ENCODE measurements at regions not wholly inside any gene's neighbourhood (a gene's known extent, or its start where the extent isn't known, plus 50 kb on each side); places are given as distances from the start of the nearest gene placed in this dataset.
"Not testable (repeated sequence)": the region's sequence is repeated elsewhere in the genome, so short reads cannot be mapped to it uniquely, and the experiment has no call there.

DNA sequence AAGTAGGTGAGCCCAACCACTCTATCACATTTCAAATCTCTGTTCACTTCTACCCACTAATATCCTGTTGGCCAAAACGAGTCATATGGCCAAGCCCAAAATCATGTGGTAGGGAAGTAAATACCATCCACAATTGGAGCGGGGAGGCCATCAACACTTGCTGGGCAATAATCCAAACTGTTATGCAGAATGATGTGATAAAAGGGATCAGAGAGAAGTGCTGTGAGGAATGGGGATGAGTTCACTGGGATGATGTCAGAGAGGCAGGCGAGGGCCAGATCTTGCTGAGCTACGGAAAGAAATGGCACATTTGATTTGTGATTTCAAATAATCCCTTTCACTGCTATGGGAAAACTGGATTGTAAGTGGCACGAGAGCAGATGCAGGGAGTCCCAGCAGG lies 188.4 kb downstream of the NPIPA8 start:
- not testable (repeated sequence) for TF ChIP-seq TCF7L2 (IDR thresholded peaks at IDR 0.05; ENCODE audit: borderline replicate concordance, low read depth, low read length); ZNF521 (tag by site-specific recombination; IDR thresholded peaks at IDR 0.05); ZNF660 (tag by site-specific recombination; IDR thresholded peaks at IDR 0.05); ZNF341 (tag by site-specific recombination; IDR thresholded peaks at IDR 0.05; ENCODE audit: low read depth); GLIS1 (tag by site-specific recombination; IDR thresholded peaks at IDR 0.05); ZBTB17 (tag by site-specific recombination; IDR thresholded peaks at IDR 0.05); ZNF140 (tag by site-specific recombination; IDR thresholded peaks at IDR 0.05)
- TF ChIP-seq, protein P1, sequence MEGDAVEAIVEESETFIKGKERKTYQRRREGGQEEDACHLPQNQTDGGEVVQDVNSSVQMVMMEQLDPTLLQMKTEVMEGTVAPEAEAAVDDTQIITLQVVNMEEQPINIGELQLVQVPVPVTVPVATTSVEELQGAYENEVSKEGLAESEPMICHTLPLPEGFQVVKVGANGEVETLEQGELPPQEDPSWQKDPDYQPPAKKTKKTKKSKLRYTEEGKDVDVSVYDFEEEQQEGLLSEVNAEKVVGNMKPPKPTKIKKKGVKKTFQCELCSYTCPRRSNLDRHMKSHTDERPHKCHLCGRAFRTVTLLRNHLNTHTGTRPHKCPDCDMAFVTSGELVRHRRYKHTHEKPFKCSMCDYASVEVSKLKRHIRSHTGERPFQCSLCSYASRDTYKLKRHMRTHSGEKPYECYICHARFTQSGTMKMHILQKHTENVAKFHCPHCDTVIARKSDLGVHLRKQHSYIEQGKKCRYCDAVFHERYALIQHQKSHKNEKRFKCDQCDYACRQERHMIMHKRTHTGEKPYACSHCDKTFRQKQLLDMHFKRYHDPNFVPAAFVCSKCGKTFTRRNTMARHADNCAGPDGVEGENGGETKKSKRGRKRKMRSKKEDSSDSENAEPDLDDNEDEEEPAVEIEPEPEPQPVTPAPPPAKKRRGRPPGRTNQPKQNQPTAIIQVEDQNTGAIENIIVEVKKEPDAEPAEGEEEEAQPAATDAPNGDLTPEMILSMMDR (tag by site-specific recombination; IDR thresholded peaks at IDR 0.05), result not testable (repeated sequence)
- TF ChIP-seq, protein P2, sequence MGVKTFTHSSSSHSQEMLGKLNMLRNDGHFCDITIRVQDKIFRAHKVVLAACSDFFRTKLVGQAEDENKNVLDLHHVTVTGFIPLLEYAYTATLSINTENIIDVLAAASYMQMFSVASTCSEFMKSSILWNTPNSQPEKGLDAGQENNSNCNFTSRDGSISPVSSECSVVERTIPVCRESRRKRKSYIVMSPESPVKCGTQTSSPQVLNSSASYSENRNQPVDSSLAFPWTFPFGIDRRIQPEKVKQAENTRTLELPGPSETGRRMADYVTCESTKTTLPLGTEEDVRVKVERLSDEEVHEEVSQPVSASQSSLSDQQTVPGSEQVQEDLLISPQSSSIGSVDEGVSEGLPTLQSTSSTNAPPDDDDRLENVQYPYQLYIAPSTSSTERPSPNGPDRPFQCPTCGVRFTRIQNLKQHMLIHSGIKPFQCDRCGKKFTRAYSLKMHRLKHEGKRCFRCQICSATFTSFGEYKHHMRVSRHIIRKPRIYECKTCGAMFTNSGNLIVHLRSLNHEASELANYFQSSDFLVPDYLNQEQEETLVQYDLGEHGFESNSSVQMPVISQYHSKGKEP (tag by site-specific recombination; IDR thresholded peaks at IDR 0.05), result not testable (repeated sequence)
- TF ChIP-seq, protein P3, sequence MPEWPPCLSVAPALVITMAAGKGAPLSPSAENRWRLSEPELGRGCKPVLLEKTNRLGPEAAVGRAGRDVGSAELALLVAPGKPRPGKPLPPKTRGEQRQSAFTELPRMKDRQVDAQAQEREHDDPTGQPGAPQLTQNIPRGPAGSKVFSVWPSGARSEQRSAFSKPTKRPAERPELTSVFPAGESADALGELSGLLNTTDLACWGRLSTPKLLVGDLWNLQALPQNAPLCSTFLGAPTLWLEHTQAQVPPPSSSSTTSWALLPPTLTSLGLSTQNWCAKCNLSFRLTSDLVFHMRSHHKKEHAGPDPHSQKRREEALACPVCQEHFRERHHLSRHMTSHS (tag by site-specific recombination; IDR thresholded peaks at IDR 0.05), result not testable (repeated sequence)
